Fibroblast of villous mesenchyme (primary cell): ENCODE measurements at regions not wholly inside any gene's neighbourhood (a gene's known extent, or its start where the extent isn't known, plus 50 kb on each side); places are given as distances from the start of the nearest gene placed in this dataset.

Experiments
- DNase-seq: peaks from one replicate; pipeline ENCODE4 v3.0.0-alpha.2; 2010; ENCODE audit warnings: low read depth
- H3K4me3 ChIP-seq: 2 replicates; pipeline ENCODE4 v1.5.1; 2011; ENCODE audit warnings: low read depth, mild to moderate bottlenecking, low read length
- TF ChIP-seq, protein P1 (sequence below): IDR thresholded peaks from 2 replicates; pipeline ENCODE4 v1.5.1; 2012; ENCODE audit warnings: low read depth, mild to moderate bottlenecking, low read length; ENCODE audit not compliant: insufficient read depth

DNA sequence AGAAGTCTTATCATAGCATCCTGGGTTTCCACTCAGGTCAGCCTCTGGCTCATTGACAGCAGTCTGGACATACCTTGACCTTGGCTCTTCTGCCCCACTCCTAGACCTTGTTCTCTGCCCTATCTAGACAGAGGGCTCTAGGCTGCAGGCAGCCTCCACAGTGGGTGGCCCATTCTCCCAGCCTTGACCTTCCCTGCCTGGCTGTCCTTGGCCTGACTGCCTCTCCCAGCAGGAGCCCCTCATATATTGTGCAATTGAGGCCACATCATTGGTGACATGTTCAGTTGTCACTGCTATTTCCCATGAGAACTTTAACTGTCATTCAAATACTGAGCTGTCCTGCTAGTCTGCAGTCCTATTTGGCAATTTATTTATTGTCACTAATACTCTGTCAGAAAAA, 503.4 kb downstream of the PLXNA4 start:
- DNase-seq = no peak
- H3K4me3 ChIP-seq = no peak overlapping the region

GRCh38 chr7:132072165-132072564, 504.1 kb downstream of the PLXNA4 start:
- H3K4me3 ChIP-seq = no peak overlapping the region
- TF ChIP-seq, protein P1, sequence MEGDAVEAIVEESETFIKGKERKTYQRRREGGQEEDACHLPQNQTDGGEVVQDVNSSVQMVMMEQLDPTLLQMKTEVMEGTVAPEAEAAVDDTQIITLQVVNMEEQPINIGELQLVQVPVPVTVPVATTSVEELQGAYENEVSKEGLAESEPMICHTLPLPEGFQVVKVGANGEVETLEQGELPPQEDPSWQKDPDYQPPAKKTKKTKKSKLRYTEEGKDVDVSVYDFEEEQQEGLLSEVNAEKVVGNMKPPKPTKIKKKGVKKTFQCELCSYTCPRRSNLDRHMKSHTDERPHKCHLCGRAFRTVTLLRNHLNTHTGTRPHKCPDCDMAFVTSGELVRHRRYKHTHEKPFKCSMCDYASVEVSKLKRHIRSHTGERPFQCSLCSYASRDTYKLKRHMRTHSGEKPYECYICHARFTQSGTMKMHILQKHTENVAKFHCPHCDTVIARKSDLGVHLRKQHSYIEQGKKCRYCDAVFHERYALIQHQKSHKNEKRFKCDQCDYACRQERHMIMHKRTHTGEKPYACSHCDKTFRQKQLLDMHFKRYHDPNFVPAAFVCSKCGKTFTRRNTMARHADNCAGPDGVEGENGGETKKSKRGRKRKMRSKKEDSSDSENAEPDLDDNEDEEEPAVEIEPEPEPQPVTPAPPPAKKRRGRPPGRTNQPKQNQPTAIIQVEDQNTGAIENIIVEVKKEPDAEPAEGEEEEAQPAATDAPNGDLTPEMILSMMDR = no peak
- no peak for DNase-seq

More for the DNA sequence above, 503.4 kb downstream of the PLXNA4 start:
- TF ChIP-seq, protein P1 = no peak

DNA sequence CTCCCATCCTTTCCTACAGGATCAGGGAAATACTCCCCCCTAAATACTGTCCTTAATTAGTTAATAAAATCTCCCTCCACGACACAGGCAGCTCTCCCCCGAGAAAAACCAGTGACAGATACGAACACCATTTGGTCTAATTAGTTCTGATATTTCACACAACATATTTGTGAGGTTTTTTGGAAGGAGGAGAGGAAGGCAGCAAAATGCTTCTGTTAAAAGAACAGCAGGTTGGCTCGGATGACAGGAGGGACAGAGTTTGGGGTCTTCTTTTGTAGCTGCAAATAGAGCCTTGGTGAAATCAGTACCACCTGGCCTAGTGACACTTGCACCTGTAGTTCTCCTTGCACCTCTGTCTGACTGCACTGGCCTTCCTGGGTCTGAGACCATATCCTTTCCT, 507.0 kb downstream of the PLXNA4 start:
- DNase-seq = no peak
- no peak overlapping the region for H3K4me3 ChIP-seq
- TF ChIP-seq, protein P1 = no peak

GRCh38 chr7:132066761-132067171, 509.5 kb downstream of the PLXNA4 start:
- peak; percentile 13 for DNase-seq
- no peak overlapping the region for H3K4me3 ChIP-seq
- TF ChIP-seq, protein P1 = no peak

GRCh38 chr7:132065989-132066603, 509.7 kb upstream of the PODXL start:
- DNase-seq = no peak
- TF ChIP-seq, protein P1 = no peak
- H3K4me3 ChIP-seq = no peak overlapping the region

DNA sequence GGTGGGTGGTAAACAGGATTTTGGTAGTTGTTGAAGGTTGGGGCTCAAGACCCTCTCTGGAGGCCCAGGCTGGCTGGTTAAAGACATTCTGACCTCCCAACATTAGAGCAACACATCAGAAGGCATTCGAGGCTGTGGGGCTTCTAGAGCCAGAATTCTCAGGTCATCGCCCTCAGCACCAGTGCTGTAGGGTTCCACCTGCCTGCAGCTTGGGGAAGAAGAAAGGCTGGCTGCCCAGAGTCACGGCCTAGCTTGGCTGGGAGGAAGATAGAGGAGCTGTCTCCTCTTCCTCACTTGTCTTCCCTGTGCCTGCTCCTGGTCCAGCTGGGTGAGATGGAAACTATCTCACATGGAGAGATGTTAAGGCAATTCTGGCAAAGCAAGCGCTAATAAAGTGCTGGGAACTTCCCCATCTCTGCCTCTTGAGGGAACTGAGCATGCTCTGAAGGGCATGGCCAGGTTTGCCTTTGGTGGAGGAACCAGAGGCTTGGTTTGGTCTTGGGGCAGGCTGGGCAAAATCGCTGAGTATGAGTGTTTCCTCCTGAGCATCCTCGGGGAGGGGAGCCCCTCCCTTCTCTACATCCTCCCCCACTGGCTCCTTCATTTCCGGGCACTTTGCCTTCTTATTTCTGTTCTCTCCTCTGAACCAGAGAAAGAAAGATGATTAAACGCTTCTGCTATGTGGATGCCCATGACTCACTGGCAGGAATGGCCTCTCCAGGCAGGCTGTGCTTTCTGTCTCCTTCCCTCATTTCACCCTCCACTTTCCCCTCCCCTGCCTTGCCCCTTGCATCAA, 509.0 kb upstream of the PODXL start:
- TF ChIP-seq, protein P1 = no peak
- no peak overlapping the region for H3K4me3 ChIP-seq

DNA sequence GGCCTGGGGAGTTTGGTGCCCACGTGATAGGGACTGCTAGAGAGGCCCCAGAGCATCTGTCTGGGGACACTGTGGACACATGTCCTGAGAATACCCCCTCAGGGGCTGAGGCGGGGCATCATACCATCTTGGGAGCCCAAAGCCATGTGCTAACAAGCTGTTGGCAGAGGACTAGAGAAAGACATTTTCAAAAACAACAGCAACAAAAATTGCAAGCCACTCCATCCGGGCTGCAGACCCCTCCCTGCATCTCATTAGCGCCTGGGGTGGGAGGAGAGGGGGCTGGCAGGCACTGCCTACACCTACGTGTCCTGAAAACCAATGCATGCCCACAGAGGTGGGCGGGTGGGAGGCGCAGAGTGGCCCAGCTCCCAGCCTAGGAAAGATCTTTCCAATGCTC, 507.4 kb upstream of the PODXL start:
- H3K4me3 ChIP-seq = no peak overlapping the region
- TF ChIP-seq, protein P1 = no peak
- no peak for DNase-seq

More for the DNA sequence above, 509.0 kb upstream of the PODXL start:
- peak; percentile 84 for DNase-seq
